Stomach (tissue), 4 donors: ENCODE measurements at regions not wholly inside any gene's neighbourhood (a gene's known extent, or its start where the extent isn't known, plus 50 kb on each side); places are given as distances from the start of the nearest gene placed in this dataset.

ENCODE experiments used
- CTCF ChIP-seq, 7 experiments: fragments of 450-650 bp in 4 of 7; fragments of 200-600 bp in 3 of 7; sonication (generic) in 3 of 7; IDR thresholded peaks; one replicate each; pipeline ENCODE4 v1.5.1; 2016 to 2019; ENCODE audit warnings: antibody characterized with exemption in 7 of 7, control low read depth in 2 of 7, mild to moderate bottlenecking in 1 of 7
- EP300 ChIP-seq: sonication (generic); formaldehyde crosslinking; IDR thresholded peaks from one replicate; pipeline ENCODE4 v1.6.1; 2017; ENCODE audit warnings: antibody characterized with exemption
- POLR2A ChIP-seq, 4 donors: fragments of 450-650 bp; IDR thresholded peaks; one replicate each; pipeline ENCODE4 v1.6.1; 2016; ENCODE audit warnings: antibody characterized with exemption in 4 of 4, control low read depth in 2 of 4, mild to moderate bottlenecking in 1 of 4, moderate library complexity in 1 of 4
- POLR2AphosphoS5 ChIP-seq, 3 donors: sonication (generic); formaldehyde crosslinking; IDR thresholded peaks; one replicate each; pipeline ENCODE4 v1.6.1; 2016; ENCODE audit warnings: antibody characterized with exemption in 3 of 3

GRCh38 chr12:111126331-111126730 is 206.0 kb upstream of the MYL2 start:
- no peak for TF ChIP-seq CTCF (IDR thresholded peaks at IDR 0.05)
- TF ChIP-seq POLR2AphosphoS5 (IDR thresholded peaks at IDR 0.05) = no peak
- no peak for TF ChIP-seq POLR2A (IDR thresholded peaks at IDR 0.05)
- no peak for TF ChIP-seq EP300
